Inferior parietal cortex (tissue), 1 donor: ENCODE measurements at regions not wholly inside any gene's neighbourhood (a gene's known extent, or its start where the extent isn't known, plus 50 kb on each side); places are given as distances from the start of the nearest gene placed in this dataset.
A peak's percentile ranks its signal among the peaks of the same experiment; 100 is the strongest.
"Not testable (repeated sequence)": the region's sequence is repeated elsewhere in the genome, so short reads cannot be mapped to it uniquely, and the experiment has no call there.

ENCODE experiments used
- DNase-seq: peaks from one replicate; pipeline ENCODE4 v3.0.0-alpha.2; 2016; ENCODE audit errors: extremely low spot score

GRCh38 chr7:68381731-68382130, 1216.5 kb upstream of the AUTS2 start:
- no peak for DNase-seq

GRCh38 chr7:68384581-68384980, 1213.7 kb upstream of the AUTS2 start:
- DNase-seq, result no peak

GRCh38 chr7:68393051-68393450, 1205.2 kb upstream of the AUTS2 start:
- no peak for DNase-seq

GRCh38 chr7:68394131-68394530, 1204.1 kb upstream of the AUTS2 start:
- no peak for DNase-seq

- DNase-seq, result no peak
Measured at GRCh38 chr7:68399991-68400590, 1198.2 kb upstream of the AUTS2 start.

DNA sequence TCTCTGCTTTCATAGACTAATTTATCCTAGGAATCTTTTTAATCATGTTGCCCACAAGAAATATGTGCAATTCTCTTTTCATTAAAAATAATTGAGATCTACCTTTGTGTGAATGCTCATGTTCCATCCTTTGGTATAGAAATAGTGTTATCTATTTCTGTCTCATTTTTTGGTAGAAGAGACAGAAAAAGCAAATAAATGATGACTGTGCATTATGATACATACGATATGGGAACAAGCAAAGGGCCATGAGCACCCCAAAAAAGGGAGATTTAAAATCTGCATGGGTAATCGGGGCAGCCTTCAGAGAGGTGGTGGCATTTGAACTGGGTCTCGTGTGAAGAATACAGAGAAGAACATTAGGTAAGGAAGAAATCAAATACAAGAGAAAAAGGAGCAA, 1197.5 kb upstream of the AUTS2 start:
- DNase-seq, result no peak

- no peak for DNase-seq
Measured at GRCh38 chr7:68401313-68401712, 1197.0 kb upstream of the AUTS2 start.

GRCh38 chr7:68406480-68406879, 1191.8 kb upstream of the AUTS2 start:
- no peak for DNase-seq

DNA sequence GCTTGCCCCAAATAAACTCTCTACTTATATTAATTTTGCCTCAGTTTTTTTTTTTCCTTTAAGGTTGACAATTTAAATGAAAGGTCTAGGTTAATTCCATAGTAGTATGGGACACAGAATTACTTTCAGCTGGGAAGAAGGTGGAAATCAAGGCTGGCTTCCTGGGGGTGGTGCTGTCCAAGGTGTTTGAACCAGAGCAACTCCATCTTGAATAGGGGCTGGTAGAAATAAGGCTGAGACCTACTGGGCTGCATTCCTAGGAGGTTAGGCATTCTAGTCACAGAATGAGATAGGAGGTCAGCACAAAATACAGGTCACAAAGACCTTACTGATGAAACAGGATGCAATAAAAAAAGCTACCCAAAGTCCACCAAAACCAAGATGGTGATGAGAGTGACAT, 1190.8 kb upstream of the AUTS2 start:
- no peak for DNase-seq

DNA sequence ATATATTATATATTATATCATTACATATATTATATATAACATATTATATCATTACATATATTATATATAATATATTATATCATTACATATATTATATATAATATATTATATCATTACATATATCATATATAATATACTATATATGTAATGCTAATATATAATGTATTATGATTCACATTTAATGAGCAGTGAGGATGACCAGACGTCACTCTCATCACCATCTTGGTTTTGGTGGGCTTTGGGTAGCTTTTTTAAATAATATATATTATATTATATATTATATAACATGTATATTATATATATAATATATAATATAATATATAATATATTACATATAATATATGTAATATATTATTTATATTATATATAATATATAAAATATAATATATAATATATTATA, 1189.4 kb upstream of the AUTS2 start:
- DNase-seq, result no peak

GRCh38 chr7:68409851-68410250, 1188.4 kb upstream of the AUTS2 start:
- DNase-seq, result no peak

GRCh38 chr7:68410693-68411092, 1187.6 kb upstream of the AUTS2 start:
- not testable (repeated sequence) for DNase-seq

DNA sequence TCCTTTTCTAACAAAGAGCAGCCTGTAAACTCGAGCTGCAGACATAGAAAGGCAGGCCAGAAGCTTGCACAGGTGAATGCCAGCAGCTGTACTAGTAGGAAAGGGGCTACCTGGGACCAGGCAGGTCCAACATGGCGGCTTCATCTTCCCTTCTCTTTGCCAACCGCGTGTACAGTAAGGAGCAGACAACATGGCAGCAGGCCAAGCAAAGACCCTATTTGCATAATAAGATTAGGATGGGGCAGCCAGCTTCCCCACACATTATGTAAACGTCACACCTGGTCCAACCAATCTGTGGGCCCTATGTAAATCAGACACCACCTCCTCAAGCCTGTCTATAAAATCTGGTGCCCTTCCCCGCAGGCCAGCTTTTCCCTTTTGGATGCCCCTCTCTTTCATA, 1186.5 kb upstream of the AUTS2 start:
- no peak for DNase-seq

GRCh38 chr7:68414631-68415425, 1183.4 kb upstream of the AUTS2 start:
- DNase-seq, result no peak

DNA sequence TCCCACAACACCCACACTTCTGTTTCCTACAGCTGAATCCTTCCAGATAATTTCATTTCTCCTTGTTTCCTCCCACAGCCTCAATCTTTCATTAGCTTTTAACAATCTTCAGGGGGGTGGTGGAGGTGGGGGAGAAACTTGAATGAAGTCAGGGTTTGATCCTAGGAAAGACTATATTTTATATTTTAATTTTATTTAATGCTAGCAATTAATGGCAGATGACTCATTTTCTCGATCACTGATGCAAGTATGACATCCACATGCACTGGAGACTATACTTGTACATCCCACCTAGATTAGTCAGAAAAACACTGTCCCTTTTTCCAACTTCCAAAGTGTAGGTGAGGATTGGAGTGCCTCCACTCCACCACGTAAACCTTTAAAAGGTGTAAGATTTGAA, 1181.3 kb upstream of the AUTS2 start:
- DNase-seq, result no peak

DNA sequence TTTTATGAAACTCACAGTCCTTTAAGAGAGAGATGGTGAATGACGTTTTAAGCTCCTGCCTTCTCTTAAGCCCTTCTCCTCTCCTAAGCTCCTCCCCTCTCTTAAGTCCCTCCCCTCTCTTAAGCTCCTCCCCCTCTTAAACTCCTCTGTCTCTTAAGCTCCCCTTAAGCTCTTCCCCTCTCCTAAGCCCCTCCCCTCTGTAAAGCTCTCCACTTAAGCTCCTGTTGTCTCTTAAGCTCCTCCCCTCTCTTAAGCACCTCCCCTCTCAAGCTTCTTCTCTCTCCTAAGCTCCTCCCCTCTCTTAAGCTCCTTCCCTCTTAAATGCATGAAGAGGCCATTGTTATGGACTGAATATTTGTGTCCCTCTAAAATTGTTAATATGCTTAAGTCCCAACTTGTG, 1180.6 kb upstream of the AUTS2 start:
- DNase-seq, result no peak

DNA sequence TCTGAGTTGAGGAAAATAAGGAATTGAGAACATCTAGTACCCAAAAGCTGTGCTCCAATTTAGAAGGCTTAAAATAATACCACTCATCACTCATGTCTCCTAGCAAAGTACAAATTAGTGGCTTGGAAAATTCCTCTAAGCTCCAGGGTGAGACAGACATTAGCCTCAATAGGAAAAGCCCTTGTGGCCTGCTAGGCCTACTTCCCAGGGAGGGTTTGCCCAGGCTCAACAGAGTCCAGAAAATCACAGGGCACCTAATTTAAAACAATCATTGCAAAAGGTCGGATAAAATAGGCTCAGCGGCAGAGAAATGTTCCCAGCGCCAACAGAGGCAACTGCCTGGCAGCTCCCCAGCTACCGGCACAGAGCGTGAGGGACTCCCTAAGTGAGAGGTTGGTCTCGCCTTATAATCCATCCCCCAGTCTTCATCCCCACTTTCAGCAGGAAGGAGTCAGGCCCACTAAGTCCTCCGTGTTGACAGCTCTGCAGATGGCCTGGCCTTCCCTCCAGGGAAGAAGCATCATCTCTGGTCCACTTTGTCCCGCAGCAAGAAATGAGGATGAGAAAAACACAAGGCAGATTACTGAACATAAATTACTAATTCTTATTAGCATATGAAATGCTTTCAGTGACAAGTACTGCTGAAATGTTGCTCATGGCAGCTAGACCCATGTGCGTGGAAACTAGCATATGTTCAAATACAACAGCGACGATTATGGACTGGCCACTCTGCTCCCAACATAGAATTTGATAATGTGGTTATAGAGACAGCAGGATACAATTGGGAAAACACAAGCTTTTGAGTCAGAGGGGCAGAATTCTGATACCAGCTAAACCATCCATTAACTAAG, 1177.7 kb upstream of the AUTS2 start:
- peak; percentile 74 for DNase-seq

GRCh38 chr7:68421712-68422111, 1176.6 kb upstream of the AUTS2 start:
- DNase-seq, result no peak

GRCh38 chr7:68422281-68422680, 1176.0 kb upstream of the AUTS2 start:
- no peak for DNase-seq

- no peak for DNase-seq
Measured at GRCh38 chr7:68423356-68423755, 1174.9 kb upstream of the AUTS2 start.

DNA sequence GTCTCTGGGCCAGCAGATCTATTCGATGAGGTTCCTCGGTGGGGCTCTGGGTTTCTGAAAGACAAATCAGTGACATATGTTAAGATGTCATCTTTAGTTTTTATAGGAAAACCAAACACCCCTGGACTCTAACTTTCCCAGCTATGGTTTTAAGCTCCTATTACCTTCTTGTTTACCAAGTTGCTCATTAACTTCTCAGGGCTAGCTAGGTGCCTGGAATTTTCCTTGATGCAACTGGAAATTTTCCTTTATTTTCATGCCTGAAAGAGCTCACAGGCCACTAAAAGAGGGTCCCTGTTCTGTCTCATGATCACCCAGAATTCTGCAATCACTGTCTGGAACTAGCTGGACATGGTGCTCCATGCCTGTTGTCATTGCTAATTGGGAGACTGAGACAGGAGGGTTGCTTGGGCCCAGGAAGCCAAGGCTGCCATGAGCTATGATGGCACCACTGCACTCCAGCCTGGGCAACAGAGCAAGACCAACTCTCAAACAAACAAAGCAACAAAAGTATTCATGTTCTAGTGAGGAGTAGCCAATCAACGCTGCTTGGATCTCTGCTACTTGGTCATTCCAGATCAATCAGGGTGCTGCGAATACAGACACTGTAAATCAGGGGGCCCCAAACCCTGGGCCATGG, 1173.5 kb upstream of the AUTS2 start:
- DNase-seq, result no peak

- DNase-seq, result no peak
Measured at GRCh38 chr7:68425377-68425776, 1172.9 kb upstream of the AUTS2 start.
